ENCODE measurements at regions not wholly inside any gene's neighbourhood (a gene's known extent, or its start where the extent isn't known, plus 50 kb on each side); places are given as distances from the start of the nearest gene placed in this dataset.
"Not testable (repeated sequence)": the region's sequence is repeated elsewhere in the genome, so short reads cannot be mapped to it uniquely, and the experiment has no call there.

DNA sequence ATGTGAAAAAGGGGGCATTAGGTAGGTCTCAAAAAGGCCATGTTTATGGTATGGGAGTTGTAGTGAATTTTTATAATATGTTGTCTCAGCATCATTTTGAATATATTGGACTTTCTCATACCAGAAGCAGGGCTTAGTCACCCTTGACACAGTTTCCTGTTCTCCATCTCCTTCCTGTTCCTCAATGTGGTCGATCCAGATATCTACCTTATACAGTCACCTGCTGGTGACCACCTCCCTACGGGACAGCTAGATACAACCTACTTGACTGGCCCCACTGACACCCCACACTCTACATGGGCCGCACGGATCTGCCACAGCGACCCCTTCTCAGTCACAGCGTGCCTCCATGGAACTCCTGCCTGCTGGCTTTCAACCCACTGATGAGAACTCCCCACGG, 193.5 kb upstream of the ATP6AP2 start:
- DNase-seq (ENCODE audit: low read depth); H3K4me3 ChIP-seq (ENCODE audit: low read depth, low read length): not testable (repeated sequence)

GRCh38 chrX:40385682-40386081, 195.1 kb upstream of the ATP6AP2 start:
- H3K4me3 ChIP-seq (ENCODE audit: low read depth, low read length), result no peak overlapping the region
- no peak for DNase-seq (ENCODE audit: low read depth)

- H3K4me3 ChIP-seq (ENCODE audit: low read depth, low read length), result no peak overlapping the region
- DNase-seq (ENCODE audit: low read depth), result no peak
Observed at GRCh38 chrX:40385256-40385655, 195.5 kb upstream of the ATP6AP2 start.

- no peak overlapping the region for H3K4me3 ChIP-seq (ENCODE audit: low read depth, low read length)
- no peak for DNase-seq (ENCODE audit: low read depth)
Observed at GRCh38 chrX:40383969-40384368, 196.8 kb upstream of the ATP6AP2 start.

DNA sequence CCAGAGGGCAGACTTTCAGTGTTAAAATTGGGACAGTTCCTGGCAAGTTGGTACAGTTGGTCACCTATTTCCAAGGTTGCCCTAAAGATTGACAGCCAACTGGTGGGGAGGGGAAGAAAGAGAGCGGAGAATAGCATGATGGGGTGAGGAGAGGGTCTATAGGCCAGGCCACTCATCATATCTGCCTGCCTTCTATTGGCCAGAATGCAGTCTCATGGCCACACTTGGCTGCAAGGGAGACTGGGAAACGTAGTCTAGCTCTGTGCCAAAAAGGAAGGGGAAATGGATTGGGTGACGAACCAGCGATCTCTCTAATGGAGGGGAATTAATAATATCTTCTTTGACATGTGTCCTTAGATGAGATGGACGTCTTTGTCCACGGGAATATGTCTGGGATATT, 197.4 kb upstream of the ATP6AP2 start:
- H3K4me3 ChIP-seq (ENCODE audit: low read depth, low read length), result no peak overlapping the region
- DNase-seq (ENCODE audit: low read depth), result no peak

DNA sequence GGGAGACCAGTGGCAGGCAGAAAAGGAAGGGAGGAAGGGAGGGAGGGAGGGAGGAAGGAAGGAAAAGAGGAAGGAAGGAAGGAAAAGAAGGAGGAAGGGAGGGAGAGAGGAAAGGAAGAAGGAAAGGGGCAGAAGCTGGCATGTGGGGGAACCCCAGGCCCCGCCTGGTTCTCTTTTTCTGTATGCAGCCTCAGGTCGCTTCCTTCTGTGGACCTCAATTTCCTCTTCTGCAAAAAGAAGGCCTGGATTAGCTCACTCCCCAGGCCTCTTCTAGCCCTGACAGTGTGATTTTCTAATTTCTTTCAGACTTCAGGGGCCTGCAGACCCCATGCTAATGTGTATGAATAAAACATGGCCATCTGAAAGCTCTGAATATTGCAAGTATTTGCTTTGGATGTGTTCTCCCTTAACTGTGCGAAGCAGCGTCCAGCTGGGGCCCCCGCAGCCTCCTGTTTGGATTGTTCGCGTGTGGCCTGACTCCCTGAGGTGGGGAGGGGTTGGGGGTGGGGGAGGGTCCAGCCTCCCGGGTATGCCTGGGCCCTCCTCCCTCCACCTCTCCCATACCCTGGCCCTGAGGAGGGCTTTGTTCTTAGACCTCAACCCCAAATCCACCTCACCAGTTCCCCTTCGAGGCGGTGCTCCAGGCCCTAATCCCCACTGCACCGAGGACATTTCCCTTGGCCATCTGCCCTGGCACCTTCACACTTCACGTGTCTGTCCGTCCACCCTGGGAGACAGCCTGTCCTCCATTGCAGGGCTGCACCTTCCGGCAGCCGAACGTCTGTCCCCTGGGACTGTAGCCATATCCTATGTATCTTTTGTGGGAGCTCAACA, 199.9 kb upstream of the ATP6AP2 start:
- DNase-seq (ENCODE audit: low read depth), result no peak
- no peak overlapping the region for H3K4me3 ChIP-seq (ENCODE audit: low read depth, low read length)

DNA sequence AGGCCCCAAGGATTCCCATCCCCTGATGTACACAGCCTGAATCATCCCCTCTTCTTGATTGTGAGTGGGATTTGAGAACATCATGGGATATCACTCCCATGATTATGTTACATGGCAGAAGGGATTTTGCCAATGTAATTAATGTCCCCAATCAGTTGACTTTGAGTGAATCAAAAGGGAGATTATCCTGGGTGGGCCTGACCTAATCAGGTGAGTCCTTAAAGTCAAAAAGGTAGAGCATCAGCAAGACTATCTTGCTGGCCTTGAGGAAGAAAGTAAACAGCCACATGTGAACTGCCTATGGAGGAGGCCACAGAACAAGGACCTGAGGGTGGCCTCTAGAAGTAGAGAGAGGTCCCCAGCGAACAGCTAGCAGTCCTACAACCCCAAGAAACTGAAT, 203.1 kb upstream of the ATP6AP2 start:
- DNase-seq (ENCODE audit: low read depth), result no peak

DNA sequence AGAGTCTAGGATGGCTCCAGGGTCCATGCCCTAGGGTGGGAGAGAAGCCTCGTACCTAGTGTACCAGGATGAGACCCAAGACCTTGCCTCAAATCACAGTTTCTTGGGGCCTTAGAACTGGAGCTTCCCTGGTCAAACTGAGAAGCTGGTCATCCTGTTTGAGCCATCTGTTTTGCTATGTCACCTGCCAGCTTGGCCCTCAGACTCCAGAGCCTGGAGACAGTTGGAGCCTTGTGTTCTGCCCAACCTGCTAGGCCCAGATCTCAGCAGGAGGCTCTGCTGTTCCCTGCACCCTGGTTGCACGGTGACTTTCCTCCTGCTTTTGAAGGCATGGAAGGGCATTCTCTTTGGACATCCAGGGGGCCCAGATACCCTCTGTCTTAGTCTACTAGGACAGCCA, 206.3 kb upstream of the ATP6AP2 start:
- no peak for DNase-seq (ENCODE audit: low read depth)
- no peak overlapping the region for H3K4me3 ChIP-seq (ENCODE audit: low read depth, low read length)

More for the DNA sequence above, 203.1 kb upstream of the ATP6AP2 start:
- no peak overlapping the region for H3K4me3 ChIP-seq (ENCODE audit: low read depth, low read length)

DNA sequence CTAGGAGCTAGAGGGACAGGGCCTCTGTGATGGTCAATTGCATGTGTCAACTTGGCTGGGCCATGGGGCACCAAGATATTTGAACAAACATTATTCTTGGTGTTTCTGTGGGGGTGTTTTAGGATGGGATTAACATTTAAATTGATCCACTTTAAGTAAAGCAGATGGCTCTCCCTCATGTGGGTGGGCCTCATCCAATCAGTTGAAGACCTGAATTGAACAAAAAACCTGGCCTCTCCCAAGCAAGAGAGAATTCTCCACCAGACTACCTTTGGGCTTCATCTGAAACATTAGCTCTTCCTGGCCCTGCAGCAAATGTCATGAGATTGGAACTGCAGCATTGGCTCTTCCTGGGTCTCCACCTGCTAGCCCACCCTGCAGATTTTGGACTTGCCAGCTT, 207.1 kb upstream of the ATP6AP2 start:
- no peak overlapping the region for H3K4me3 ChIP-seq (ENCODE audit: low read depth, low read length)
- DNase-seq (ENCODE audit: low read depth), result no peak

DNA sequence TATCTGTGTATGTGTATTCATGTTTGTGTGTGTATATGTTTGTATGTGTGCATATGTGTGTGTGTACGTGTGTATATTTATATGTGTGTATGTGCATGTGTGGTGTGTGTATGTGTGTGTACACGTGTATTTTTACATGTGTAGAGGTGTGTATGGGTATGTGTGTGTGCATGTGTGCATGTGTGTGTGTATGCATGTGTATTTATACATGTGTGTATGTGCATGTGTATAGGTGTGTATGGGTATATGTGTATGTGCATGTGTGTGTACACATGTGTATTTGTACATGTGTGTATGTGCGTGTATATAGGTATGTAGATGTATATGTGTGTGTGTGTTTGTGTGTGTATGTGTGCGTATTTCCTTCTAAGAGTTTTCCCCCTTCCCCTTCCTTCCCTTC, 207.7 kb upstream of the ATP6AP2 start:
- DNase-seq (ENCODE audit: low read depth), result no peak

GRCh38 chrX:40371376-40371775, 209.4 kb upstream of the ATP6AP2 start:
- no peak overlapping the region for H3K4me3 ChIP-seq (ENCODE audit: low read depth, low read length)
- no peak for DNase-seq (ENCODE audit: low read depth)

More for the DNA sequence above, 207.7 kb upstream of the ATP6AP2 start:
- no peak overlapping the region for H3K4me3 ChIP-seq (ENCODE audit: low read depth, low read length)

- DNase-seq (ENCODE audit: low read depth), result no peak
- no peak overlapping the region for H3K4me3 ChIP-seq (ENCODE audit: low read depth, low read length)
Observed at GRCh38 chrX:40368611-40369061, 212.1 kb upstream of the ATP6AP2 start.

DNA sequence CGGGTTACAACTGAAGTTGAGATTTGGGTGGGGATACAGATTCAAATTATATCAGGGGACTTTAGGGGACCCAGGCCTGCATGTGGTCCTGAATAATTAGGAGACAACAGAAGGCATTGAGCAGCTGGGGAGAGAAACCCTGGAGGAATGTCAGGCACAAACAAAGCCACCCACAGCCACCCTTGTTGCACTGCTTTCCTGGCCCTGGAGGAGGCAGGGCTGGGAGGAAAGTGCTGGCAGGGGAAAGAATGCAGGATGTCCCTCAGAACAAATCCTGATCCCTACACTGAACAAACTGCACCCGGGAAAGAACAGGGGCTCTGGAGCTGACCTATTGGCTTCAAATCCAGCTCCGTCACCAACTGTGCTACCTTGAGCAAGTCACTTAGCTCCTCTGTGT, 214.1 kb upstream of the ATP6AP2 start:
- DNase-seq (ENCODE audit: low read depth), result no peak

GRCh38 chrX:40362291-40362690, 218.5 kb upstream of the ATP6AP2 start:
- not testable (repeated sequence) for H3K4me3 ChIP-seq (ENCODE audit: low read depth, low read length); DNase-seq (ENCODE audit: low read depth)

More for the DNA sequence above, 214.1 kb upstream of the ATP6AP2 start:
- no peak overlapping the region for H3K4me3 ChIP-seq (ENCODE audit: low read depth, low read length)

- no peak for DNase-seq (ENCODE audit: low read depth)
Observed at GRCh38 chrX:40360557-40360956, 220.2 kb upstream of the ATP6AP2 start.

GRCh38 chrX:40359593-40359992, 221.2 kb upstream of the ATP6AP2 start:
- H3K4me3 ChIP-seq (ENCODE audit: low read depth, low read length), result no peak overlapping the region
- DNase-seq (ENCODE audit: low read depth), result no peak

More at GRCh38 chrX:40360557-40360956, 220.2 kb upstream of the ATP6AP2 start:
- H3K4me3 ChIP-seq (ENCODE audit: low read depth, low read length), result no peak overlapping the region

GRCh38 chrX:40358994-40359393, 221.8 kb upstream of the ATP6AP2 start:
- no peak overlapping the region for H3K4me3 ChIP-seq (ENCODE audit: low read depth, low read length)
- DNase-seq (ENCODE audit: low read depth), result no peak

DNA sequence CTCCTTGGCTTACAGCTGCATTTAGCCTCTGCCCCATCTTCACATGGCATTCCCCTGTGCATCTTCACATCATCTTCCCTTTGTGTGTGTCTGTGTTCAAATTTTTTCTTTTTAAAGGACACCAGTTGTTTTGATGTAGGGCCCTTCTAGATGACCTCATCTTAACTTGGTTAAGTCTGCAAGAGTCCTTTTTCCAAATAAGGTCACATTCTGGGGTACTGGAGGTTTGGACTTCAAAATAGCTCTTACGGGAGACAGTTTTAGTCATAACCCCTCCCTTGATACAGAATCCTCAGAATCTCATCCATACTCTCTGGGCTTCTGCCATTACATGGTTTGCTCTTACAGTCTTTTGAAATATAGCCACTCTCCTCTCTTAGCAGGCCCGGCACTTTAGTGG, 231.5 kb upstream of the ATP6AP2 start:
- DNase-seq (ENCODE audit: low read depth), result no peak
- no peak overlapping the region for H3K4me3 ChIP-seq (ENCODE audit: low read depth, low read length)

DNA sequence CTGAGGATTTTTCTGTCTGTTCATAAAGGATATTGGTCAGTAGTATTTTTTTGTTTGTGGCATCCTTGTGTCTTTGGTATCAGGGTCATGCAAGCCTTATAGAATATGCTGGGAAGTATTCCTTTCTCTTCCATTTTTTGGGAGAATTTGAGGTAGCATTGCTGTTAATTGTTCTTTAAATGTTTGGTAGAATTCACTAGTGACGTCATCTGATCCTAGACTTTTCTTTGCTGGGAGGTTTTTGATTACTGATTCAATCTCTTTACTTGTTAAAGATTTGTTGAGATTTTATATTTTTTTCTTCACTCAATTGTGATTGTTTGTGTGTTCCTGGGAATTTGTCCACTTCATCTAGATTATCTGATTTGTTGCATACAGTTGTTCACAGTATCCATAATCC, 234.4 kb upstream of the ATP6AP2 start:
- DNase-seq (ENCODE audit: low read depth), result no peak
- no peak overlapping the region for H3K4me3 ChIP-seq (ENCODE audit: low read depth, low read length)

DNA sequence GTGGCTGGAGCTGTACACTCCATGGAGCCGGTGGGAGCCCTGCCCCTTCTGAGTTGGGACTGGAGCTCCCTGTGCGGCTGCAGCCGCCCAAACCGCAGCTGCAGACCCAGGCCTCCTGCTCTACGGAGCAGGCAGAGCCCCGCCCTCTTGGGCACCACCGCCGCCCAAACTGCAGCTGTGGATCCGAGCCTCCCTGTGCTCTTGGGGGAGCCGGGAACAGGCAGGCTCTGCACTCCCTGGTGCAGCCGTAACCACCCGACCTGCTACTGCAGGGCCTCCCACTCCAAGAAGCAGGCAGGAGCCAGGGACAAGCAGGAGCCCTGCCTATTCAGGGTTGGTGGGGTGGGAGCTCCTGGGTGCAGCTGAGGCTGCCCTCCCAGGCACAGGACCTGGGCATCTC, 237.5 kb upstream of the ATP6AP2 start:
- no peak for DNase-seq (ENCODE audit: low read depth)
- no peak overlapping the region for H3K4me3 ChIP-seq (ENCODE audit: low read depth, low read length)

DNA sequence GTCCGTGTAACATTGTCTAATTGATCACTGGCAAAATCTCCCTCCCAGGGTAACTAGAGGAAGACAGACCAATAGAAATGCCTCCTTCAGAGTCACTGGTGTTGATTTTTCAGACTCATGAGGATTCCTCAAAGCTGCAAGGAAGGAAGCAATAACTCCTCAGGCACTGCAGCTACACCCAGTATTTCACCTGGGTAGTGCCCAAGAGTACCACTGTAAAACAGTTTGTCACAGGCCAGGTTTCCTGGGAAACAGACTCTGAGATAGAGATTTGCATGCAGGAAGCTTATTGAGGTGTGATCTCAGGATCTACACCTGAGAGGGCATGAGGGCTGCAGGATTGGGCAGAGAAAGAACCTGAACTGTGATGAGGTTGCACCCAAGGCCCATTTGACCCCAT, 240.7 kb upstream of the ATP6AP2 start:
- no peak for DNase-seq (ENCODE audit: low read depth)

More for the DNA sequence above, 240.7 kb upstream of the ATP6AP2 start:
- no peak overlapping the region for H3K4me3 ChIP-seq (ENCODE audit: low read depth, low read length)

All from skeletal muscle cell (primary cell).